ENCODE measurements at regions not wholly inside any gene's neighbourhood (a gene's known extent, or its start where the extent isn't known, plus 50 kb on each side); places are given as distances from the start of the nearest gene placed in this dataset.

DNA sequence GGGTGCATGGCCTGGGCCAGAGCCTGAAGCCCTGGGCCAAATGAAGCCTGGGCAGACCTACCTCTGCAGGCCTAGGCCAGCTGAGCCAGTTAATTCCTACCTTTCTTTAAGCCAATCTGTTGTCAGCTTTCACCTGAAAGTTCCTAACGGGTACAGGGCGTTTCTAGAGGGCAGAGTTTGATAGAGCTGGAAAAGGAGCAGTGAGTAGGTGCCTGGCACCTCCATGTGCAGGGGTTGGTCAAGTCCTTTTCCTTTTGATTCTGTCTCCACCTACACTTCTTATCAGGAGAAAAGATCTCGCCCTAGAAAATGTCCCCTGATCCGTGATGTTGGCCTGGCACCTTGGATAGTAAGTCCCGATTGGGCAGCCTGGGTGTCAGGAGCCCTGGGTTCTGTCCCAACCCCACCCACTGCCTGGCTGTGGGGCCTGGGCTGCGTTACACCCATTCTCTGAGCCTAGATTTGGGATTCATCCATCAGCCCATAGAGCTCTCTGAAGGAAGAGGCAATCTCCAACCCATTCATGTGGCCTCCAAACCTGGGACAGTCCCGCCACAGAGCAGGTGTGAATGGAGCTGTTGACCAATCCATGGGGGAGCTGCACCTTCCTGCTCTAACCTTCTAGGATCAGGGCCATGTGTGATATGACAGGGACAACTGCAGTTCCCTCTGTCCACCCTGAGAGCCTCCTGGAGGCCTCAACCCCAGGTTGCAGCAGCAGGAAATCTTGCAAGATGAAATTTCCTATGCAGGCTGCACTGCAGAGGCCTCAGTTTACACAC, 304.3 kb downstream of the MATN1 start:
- TF ChIP-seq, protein P1, sequence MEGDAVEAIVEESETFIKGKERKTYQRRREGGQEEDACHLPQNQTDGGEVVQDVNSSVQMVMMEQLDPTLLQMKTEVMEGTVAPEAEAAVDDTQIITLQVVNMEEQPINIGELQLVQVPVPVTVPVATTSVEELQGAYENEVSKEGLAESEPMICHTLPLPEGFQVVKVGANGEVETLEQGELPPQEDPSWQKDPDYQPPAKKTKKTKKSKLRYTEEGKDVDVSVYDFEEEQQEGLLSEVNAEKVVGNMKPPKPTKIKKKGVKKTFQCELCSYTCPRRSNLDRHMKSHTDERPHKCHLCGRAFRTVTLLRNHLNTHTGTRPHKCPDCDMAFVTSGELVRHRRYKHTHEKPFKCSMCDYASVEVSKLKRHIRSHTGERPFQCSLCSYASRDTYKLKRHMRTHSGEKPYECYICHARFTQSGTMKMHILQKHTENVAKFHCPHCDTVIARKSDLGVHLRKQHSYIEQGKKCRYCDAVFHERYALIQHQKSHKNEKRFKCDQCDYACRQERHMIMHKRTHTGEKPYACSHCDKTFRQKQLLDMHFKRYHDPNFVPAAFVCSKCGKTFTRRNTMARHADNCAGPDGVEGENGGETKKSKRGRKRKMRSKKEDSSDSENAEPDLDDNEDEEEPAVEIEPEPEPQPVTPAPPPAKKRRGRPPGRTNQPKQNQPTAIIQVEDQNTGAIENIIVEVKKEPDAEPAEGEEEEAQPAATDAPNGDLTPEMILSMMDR (IDR thresholded peaks at IDR 0.05), result no peak
- TF ChIP-seq POLR2A (IDR thresholded peaks at IDR 0.05), result no peak

All from upper lobe of left lung (tissue), 4 donors.